GM23338 (cell line): ENCODE measurements at regions not wholly inside any gene's neighbourhood (a gene's known extent, or its start where the extent isn't known, plus 50 kb on each side); places are given as distances from the start of the nearest gene placed in this dataset.

ENCODE experiments used
- CREB1 ChIP-seq: fragments of 250-450 bp; sonication (Bioruptor Pico); IDR thresholded peaks from 2 replicates; pipeline ENCODE4 v1.5.0; 2020; ENCODE audit warnings: low read depth, mild to moderate bottlenecking, moderate library complexity
- CTCF ChIP-seq, 2 experiments: fragments of 200-600 bp in 1 of 2; sonication (generic) in 1 of 2; conservative IDR thresholded peaks; 2 replicates each; pipeline versions ENCODE4 v1.5.1 to v1.6.1; 2016 to 2017; ENCODE audit warnings: antibody characterized with exemption in 2 of 2, low read depth in 2 of 2, mild to moderate bottlenecking in 2 of 2, moderate library complexity in 1 of 2
- EZH2 ChIP-seq: fragments of 200-600 bp; sonication (generic); IDR thresholded peaks from one replicate; pipeline ENCODE4 v1.8.0; 2017; ENCODE audit warnings: antibody characterized with exemption, mild to moderate bottlenecking, low read depth; ENCODE audit not compliant: unreplicated experiment
- EZH2phosphoT487 ChIP-seq: fragments of 200-600 bp; sonication (generic); IDR thresholded peaks from one replicate; pipeline ENCODE4 v1.8.1; 2018; ENCODE audit warnings: antibody characterized with exemption; ENCODE audit not compliant: unreplicated experiment
- JUNB ChIP-seq: IDR thresholded peaks from one replicate; pipeline ENCODE4 v1.6.1; 2016; ENCODE audit warnings: antibody characterized with exemption; ENCODE audit not compliant: unreplicated experiment
- NANOG ChIP-seq: IDR thresholded peaks from 2 replicates; pipeline ENCODE4 v1.6.1; 2016; ENCODE audit warnings: antibody characterized with exemption, borderline replicate concordance
- POLR2AphosphoS5 ChIP-seq: IDR thresholded peaks from 2 replicates; pipeline ENCODE4 v1.6.1; 2016; ENCODE audit warnings: antibody characterized with exemption, low read depth
- REST ChIP-seq: IDR thresholded peaks from one replicate; pipeline ENCODE4 v1.6.1; 2018; ENCODE audit warnings: antibody characterized with exemption; ENCODE audit not compliant: unreplicated experiment
- STAT1 ChIP-seq: IDR thresholded peaks from one replicate; pipeline ENCODE4 v1.6.1; 2016; ENCODE audit warnings: antibody characterized with exemption; ENCODE audit not compliant: unreplicated experiment
- ZNF114 ChIP-seq: fragments of 250-450 bp; sonication (Bioruptor Pico); IDR thresholded peaks from 2 replicates; pipeline ENCODE4 v1.5.0; 2020; ENCODE audit warnings: mild to moderate bottlenecking, moderate library complexity
- ZNF331 ChIP-seq: fragments of 250-450 bp; sonication (Bioruptor Pico); IDR thresholded peaks from 2 replicates; pipeline ENCODE4 v1.5.0; 2020; ENCODE audit warnings: low read depth, mild to moderate bottlenecking, moderate library complexity
- ZNF462 ChIP-seq: fragments of 250-450 bp; sonication (Bioruptor Pico); IDR thresholded peaks from 2 replicates; pipeline ENCODE4 v1.5.0; 2020; ENCODE audit warnings: mild to moderate bottlenecking, moderate library complexity
- TF ChIP-seq, protein P1 (sequence below): IDR thresholded peaks from 2 replicates; pipeline ENCODE4 v1.6.1; 2016; ENCODE audit warnings: antibody characterized with exemption

- TF ChIP-seq CTCF (conservative IDR thresholded peaks at IDR 0.05; ENCODE audit: low read depth in 2 of 2) (no peak), EZH2phosphoT487 (no peak), EZH2 (no peak), JUNB (no peak), POLR2AphosphoS5 (no peak), REST (no peak), CREB1 (CRISPR knock-in tag) (no peak), ZNF462 (CRISPR knock-in tag) (no peak), ZNF331 (CRISPR knock-in tag) (no peak), NANOG (no peak), STAT1 (no peak), ZNF114 (CRISPR knock-in tag) (no peak)
- TF ChIP-seq, protein P1, sequence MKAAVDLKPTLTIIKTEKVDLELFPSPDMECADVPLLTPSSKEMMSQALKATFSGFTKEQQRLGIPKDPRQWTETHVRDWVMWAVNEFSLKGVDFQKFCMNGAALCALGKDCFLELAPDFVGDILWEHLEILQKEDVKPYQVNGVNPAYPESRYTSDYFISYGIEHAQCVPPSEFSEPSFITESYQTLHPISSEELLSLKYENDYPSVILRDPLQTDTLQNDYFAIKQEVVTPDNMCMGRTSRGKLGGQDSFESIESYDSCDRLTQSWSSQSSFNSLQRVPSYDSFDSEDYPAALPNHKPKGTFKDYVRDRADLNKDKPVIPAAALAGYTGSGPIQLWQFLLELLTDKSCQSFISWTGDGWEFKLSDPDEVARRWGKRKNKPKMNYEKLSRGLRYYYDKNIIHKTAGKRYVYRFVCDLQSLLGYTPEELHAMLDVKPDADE = no peak
Measured at GRCh38 chr16:72261127-72261526, 89.2 kb upstream of the PMFBP1 start.
